Heart left ventricle (tissue), 13 donors: ENCODE measurements at regions not wholly inside any gene's neighbourhood (a gene's known extent, or its start where the extent isn't known, plus 50 kb on each side); places are given as distances from the start of the nearest gene placed in this dataset.

ENCODE experiments used
- POLR2A ChIP-seq, 2 donors: fragments of 450-650 bp; IDR thresholded peaks; one replicate each; pipeline ENCODE4 v1.6.1; 2017; ENCODE audit warnings: antibody characterized with exemption in 2 of 2, mild to moderate bottlenecking in 2 of 2, moderate library complexity in 2 of 2
- TF ChIP-seq, protein P1 (sequence below), 12 donors: fragments of 200-600 bp; sonication (generic) in 4 of 12; IDR thresholded peaks; one replicate each; pipeline versions ENCODE4 v1.5.0 to v1.8.0; 2018 to 2022; ENCODE audit warnings: antibody characterized with exemption in 12 of 12, mild to moderate bottlenecking in 5 of 12
- donor health status: ischemic (EF 13 %, LVEDD 7.1; RV severe dilation, severe dysfunction).
- donor health status: DM: no; HTN: yes; CAD: no.
- donor health status: DM: no; HTN: no; CAD: no.
- donor health status: ischemic (EF 25% LVEDD 6.9; RV normal size, moderate dysfunction).
- donor health status: ischemic (EF 25% LVEDD 5.7; RV mildly dilated, moderate dysfunction).
- donor health status: ischemic (EF 35%, LVEDD 5.7; RV mildly dilated, moderate dysfunction).
- donor health status: nonischemic (EF 11% LVEDD 7.7; RV severe dilation, severe dysfunction).
- donor health status: DM: yes; HTN: yes; CAD: no.
- donor health status: PGD.
- donor health status: ischemic (EF 29% LVEDD 5.4; RV normal size, mild dysfunction).
- donor health status: nonischemic (EF 23%, LVEDD 6.1; RV moderate dilation, normal function).

DNA sequence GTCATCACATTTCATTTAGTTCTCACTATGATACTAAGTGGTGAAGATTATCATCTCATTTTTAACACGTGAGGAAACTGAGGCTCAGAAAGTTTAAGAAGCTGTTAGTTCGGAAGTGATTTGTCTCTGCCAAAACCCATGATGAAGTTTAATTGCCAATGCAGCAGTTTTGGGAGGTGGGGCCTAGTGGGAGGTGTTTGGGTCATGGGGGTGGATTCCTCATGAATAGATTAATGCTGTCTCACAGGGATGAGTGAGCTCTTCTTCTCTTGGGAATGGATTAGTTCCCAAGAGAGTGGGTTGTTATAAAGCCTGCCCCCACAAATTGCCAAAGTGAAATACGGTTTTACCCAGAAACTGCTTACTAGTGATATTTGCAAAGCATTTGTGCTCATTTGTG, 91.5 kb upstream of the IGF1 start:
- no peak for TF ChIP-seq POLR2A (IDR thresholded peaks at IDR 0.05)
- TF ChIP-seq, protein P1, sequence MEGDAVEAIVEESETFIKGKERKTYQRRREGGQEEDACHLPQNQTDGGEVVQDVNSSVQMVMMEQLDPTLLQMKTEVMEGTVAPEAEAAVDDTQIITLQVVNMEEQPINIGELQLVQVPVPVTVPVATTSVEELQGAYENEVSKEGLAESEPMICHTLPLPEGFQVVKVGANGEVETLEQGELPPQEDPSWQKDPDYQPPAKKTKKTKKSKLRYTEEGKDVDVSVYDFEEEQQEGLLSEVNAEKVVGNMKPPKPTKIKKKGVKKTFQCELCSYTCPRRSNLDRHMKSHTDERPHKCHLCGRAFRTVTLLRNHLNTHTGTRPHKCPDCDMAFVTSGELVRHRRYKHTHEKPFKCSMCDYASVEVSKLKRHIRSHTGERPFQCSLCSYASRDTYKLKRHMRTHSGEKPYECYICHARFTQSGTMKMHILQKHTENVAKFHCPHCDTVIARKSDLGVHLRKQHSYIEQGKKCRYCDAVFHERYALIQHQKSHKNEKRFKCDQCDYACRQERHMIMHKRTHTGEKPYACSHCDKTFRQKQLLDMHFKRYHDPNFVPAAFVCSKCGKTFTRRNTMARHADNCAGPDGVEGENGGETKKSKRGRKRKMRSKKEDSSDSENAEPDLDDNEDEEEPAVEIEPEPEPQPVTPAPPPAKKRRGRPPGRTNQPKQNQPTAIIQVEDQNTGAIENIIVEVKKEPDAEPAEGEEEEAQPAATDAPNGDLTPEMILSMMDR (IDR thresholded peaks at IDR 0.05) = no peak
